Osteocyte (in vitro differentiated cells): ENCODE measurements at regions not wholly inside any gene's neighbourhood (a gene's known extent, or its start where the extent isn't known, plus 50 kb on each side); places are given as distances from the start of the nearest gene placed in this dataset.
"Not testable (repeated sequence)": the region's sequence is repeated elsewhere in the genome, so short reads cannot be mapped to it uniquely, and the experiment has no call there.

Source experiments
- DNase-seq: peaks from one replicate; pipeline ENCODE4 v3.0.0; 2021; ENCODE audit warnings: mixed read lengths; ENCODE audit not compliant: unreplicated experiment; ENCODE audit errors: extremely low spot score
- H3K27ac Mint-ChIP-seq: one replicate; pipeline ENCODE4 v1.8.0; 2021; ENCODE audit warnings: mild to moderate bottlenecking, mixed read lengths; ENCODE audit not compliant: unreplicated experiment
- H3K27me3 Mint-ChIP-seq: one replicate; pipeline ENCODE4 v1.8.0; 2021; ENCODE audit warnings: mixed read lengths; ENCODE audit not compliant: unreplicated experiment
- H3K36me3 Mint-ChIP-seq: one replicate; pipeline ENCODE4 v1.8.0; 2021; ENCODE audit warnings: mixed read lengths; ENCODE audit not compliant: unreplicated experiment
- H3K4me1 Mint-ChIP-seq: one replicate; pipeline ENCODE4 v1.8.0; 2021; ENCODE audit warnings: mixed read lengths; ENCODE audit not compliant: unreplicated experiment
- H3K4me3 Mint-ChIP-seq: one replicate; pipeline ENCODE4 v1.8.0; 2021; ENCODE audit warnings: mild to moderate bottlenecking, moderate library complexity, mixed read lengths; ENCODE audit not compliant: unreplicated experiment
- H3K9me3 Mint-ChIP-seq: one replicate; pipeline ENCODE4 v1.8.0; 2021; ENCODE audit warnings: mixed read lengths; ENCODE audit not compliant: unreplicated experiment
- TF ChIP-seq, protein P1 (sequence below): fragments of 200-600 bp; sonication (generic); IDR thresholded peaks from 2 replicates; pipeline ENCODE4 v1.5.0; 2021; ENCODE audit warnings: antibody characterized with exemption, mild to moderate bottlenecking, moderate library complexity

DNA sequence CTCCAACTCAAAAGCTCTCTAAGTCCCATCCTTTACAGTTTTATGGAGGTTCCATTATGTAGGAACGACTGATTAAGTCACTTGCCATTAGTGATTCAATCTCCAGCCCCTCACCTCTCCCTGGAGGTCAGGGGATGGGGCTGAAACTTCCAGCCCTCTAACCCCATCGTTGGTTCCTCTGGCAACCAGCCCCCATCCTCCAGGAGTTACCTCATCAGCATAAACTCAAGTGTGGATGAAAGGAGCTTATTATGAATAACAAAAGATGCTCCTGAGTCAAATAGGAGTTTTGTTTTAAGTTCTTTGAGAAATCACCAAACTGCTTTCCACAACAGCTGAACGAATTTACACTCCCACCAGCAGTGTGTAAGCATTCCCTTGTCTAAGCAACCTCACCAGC is 494.3 kb upstream of the AUTS2 start:
- H3K9me3 Mint-ChIP-seq, result no peaks in the 10 kb centered on the region
- H3K4me1 Mint-ChIP-seq, result no peaks in the 10 kb centered on the region
- H3K27me3 Mint-ChIP-seq, result no peaks in the 10 kb centered on the region
- no peak overlapping the region for H3K27ac Mint-ChIP-seq
- H3K36me3 Mint-ChIP-seq, result no peaks in the 10 kb centered on the region
- H3K4me3 Mint-ChIP-seq, result no peak overlapping the region
- TF ChIP-seq, protein P1, sequence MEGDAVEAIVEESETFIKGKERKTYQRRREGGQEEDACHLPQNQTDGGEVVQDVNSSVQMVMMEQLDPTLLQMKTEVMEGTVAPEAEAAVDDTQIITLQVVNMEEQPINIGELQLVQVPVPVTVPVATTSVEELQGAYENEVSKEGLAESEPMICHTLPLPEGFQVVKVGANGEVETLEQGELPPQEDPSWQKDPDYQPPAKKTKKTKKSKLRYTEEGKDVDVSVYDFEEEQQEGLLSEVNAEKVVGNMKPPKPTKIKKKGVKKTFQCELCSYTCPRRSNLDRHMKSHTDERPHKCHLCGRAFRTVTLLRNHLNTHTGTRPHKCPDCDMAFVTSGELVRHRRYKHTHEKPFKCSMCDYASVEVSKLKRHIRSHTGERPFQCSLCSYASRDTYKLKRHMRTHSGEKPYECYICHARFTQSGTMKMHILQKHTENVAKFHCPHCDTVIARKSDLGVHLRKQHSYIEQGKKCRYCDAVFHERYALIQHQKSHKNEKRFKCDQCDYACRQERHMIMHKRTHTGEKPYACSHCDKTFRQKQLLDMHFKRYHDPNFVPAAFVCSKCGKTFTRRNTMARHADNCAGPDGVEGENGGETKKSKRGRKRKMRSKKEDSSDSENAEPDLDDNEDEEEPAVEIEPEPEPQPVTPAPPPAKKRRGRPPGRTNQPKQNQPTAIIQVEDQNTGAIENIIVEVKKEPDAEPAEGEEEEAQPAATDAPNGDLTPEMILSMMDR, result no peak
- no peak for DNase-seq

DNA sequence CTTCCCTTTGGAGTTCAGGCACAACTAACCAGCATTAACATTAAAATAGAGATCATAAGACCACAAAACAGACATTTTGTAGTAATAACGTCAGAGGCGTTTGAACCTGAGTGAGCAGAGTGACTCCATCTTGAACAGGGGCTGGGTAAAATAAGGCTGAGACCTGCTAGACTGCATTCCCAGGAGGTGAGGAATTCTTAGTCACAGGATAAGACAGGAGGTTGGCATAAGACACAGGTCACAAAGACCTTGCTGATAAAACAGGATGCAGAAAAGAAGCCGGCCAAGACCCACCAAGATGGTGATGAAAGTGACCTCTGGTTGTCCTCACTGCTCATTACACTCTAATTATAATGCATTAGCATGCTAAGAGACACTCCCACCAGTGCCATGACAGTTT is 493.2 kb upstream of the AUTS2 start:
- Mint-ChIP-seq H3K9me3 (no peaks in the 10 kb centered on the region), H3K27ac (no peak overlapping the region), H3K27me3 (no peaks in the 10 kb centered on the region), H3K4me3 (no peak overlapping the region), H3K4me1 (no peaks in the 10 kb centered on the region), H3K36me3 (no peaks in the 10 kb centered on the region)
- DNase-seq, result no peak
- TF ChIP-seq, protein P1, result no peak

DNA sequence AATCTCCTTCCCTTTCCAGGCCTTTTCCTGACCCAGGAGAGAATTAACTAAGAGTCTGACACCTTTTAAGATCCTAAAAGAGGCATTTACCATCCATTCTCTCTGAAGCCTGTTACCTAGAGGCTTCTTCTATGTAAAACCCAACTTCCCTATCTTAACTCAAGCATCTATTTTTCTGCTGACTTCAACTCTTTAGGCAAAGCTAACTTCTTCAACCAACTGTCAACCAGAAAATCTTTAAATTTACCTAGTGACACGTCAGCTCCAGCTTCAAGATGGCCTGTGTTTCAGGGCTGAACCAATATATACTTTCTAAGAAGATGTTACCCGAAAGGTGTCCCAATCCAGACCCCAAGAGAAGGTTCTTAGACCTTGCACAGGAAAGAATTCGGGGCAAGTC is 492.3 kb upstream of the AUTS2 start:
- H3K27me3 Mint-ChIP-seq, result no peaks in the 10 kb centered on the region

DNA sequence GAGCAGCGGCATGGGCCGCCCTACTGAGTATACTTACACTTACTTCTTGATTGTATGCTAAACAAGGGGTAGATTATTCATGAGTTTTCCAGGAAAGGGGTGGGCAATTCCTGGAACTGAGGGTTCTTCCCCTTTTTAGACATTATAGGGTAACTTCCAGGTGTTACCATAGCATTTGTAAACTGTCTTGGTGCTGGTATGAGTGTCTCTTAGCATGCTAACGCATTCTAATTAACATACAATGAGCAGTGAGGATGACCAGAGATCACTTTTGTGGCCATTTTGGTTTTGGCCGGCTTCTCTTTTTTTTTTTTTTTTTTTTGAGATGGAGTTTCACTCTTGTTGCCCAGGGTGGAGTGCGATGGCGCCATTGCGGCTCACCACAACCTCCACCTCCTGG is 491.8 kb upstream of the AUTS2 start:
- not testable (repeated sequence) for DNase-seq, H3K9me3 Mint-ChIP-seq, H3K27ac Mint-ChIP-seq, H3K4me3 Mint-ChIP-seq, H3K27me3 Mint-ChIP-seq, H3K4me1 Mint-ChIP-seq, H3K36me3 Mint-ChIP-seq

More for the DNA sequence above, 492.3 kb upstream of the AUTS2 start:
- H3K4me1 Mint-ChIP-seq, result no peaks in the 10 kb centered on the region
- H3K27ac Mint-ChIP-seq, result no peak overlapping the region
- TF ChIP-seq, protein P1, result no peak
- no peaks in the 10 kb centered on the region for H3K9me3 Mint-ChIP-seq
- no peak for DNase-seq
- no peak overlapping the region for H3K4me3 Mint-ChIP-seq
- no peaks in the 10 kb centered on the region for H3K36me3 Mint-ChIP-seq

DNA sequence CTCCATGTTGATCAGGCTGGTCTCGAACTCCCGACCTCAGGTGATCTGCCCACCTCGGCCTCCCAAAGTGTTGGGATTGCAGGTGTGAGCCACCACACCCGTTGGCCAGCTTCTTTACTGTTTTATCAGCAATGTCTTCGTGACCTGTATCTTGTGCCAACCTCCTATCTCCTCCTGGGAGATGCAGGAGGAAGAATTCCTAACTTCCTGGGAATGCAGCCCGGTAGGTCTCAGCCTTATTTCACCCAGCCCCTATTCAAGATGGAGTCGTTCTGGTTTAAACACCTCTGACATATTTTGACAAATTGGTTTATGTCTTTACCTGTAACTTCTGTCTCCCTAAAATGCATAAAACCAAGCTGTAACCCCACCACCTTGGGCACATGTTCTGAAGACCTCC is 491.3 kb upstream of the AUTS2 start:
- not testable (repeated sequence) for H3K36me3 Mint-ChIP-seq, H3K4me1 Mint-ChIP-seq, H3K27me3 Mint-ChIP-seq, DNase-seq, H3K9me3 Mint-ChIP-seq, H3K4me3 Mint-ChIP-seq, H3K27ac Mint-ChIP-seq

DNA sequence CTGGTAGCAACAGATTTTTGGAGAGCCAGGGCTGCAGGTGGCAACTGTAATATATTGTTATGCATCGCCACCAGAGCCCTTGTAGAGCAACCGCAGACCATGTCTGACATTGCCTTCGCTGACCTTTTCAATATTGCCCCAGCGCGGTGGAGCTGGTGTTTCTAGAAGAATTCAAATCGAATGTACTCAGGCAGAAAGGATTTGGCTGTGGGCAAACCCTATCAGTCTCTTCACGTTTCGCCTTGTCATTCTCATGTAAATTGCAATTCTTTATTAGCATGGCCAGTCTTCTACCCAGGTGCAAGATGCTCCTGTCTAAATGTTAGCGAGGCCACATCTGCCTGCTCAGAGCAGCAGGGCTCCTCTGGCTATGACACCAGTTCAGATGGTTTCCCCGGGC is 490.2 kb upstream of the AUTS2 start:
- no peak for DNase-seq
- TF ChIP-seq, protein P1, result no peak
- Mint-ChIP-seq H3K9me3 (no peaks in the 10 kb centered on the region), H3K27ac (no peak overlapping the region), H3K27me3 (peaks cover 4% of the 10 kb centered on the region), H3K4me3 (no peak overlapping the region), H3K36me3 (no peaks in the 10 kb centered on the region), H3K4me1 (no peaks in the 10 kb centered on the region)
